ENCODE measurements at regions not wholly inside any gene's neighbourhood (a gene's known extent, or its start where the extent isn't known, plus 50 kb on each side); places are given as distances from the start of the nearest gene placed in this dataset.

- H3K36me3 ChIP-seq (ENCODE audit: control insufficient read depth, insufficient read depth, low read length): no peaks in the 10 kb centered on the region
- TF ChIP-seq, protein P1, sequence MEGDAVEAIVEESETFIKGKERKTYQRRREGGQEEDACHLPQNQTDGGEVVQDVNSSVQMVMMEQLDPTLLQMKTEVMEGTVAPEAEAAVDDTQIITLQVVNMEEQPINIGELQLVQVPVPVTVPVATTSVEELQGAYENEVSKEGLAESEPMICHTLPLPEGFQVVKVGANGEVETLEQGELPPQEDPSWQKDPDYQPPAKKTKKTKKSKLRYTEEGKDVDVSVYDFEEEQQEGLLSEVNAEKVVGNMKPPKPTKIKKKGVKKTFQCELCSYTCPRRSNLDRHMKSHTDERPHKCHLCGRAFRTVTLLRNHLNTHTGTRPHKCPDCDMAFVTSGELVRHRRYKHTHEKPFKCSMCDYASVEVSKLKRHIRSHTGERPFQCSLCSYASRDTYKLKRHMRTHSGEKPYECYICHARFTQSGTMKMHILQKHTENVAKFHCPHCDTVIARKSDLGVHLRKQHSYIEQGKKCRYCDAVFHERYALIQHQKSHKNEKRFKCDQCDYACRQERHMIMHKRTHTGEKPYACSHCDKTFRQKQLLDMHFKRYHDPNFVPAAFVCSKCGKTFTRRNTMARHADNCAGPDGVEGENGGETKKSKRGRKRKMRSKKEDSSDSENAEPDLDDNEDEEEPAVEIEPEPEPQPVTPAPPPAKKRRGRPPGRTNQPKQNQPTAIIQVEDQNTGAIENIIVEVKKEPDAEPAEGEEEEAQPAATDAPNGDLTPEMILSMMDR (IDR thresholded peaks at IDR 0.05; ENCODE audit: insufficient read depth, low read length, poor library complexity, severe bottlenecking): no peak
- DNase-seq (ENCODE audit: low read depth): no peak
- no peak overlapping the region for H3K4me3 ChIP-seq (ENCODE audit: low read depth, low read length)
- H3K27me3 ChIP-seq (ENCODE audit: control insufficient read depth, insufficient read depth, low read length): peaks cover 13% of the 10 kb centered on the region
Measured at GRCh38 chr10:71081912-71082311, 130.5 kb upstream of the UNC5B start.

DNA sequence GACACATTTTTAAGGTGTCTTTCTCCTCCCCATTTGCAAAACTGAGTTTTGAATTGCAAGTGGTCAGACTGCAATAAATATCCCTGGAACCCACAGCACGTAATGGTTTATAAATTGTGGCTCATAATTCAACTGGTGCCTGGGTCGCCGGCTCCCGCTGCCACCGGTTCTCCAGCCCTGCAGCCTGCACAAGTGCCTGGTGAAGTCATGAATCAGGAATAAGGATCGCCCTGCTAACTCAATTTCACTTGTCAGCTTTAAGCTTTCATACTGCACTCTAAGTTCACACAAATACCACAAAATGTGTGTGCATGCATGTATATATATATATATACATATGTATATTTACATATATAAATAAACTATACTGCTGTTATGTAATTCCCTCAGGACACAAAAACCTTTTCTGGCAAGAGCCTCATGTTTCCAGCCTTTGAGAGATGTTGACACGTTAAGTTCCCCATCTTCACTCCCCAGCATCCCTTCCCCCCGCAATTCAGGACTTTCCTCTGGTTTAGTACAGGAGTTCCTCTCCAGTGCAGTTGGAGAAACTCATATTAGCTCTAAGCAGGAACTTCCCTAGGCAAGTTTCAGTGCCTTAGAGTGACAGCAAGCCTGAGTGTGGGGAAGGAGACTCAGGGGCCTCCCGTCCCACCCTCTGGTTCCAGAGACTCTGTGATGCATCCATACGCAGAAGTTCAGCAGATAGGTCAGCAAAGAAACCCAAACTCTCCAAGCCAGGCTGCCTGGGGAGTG is 129.2 kb upstream of the UNC5B start:
- H3K27me3 ChIP-seq (ENCODE audit: control insufficient read depth, insufficient read depth, low read length): peaks cover 8% of the 10 kb centered on the region
- no peak overlapping the region for H3K4me3 ChIP-seq (ENCODE audit: low read depth, low read length)
- TF ChIP-seq, protein P1 (IDR thresholded peaks at IDR 0.05; ENCODE audit: insufficient read depth, low read length, poor library complexity, severe bottlenecking): no peak
- DNase-seq (ENCODE audit: low read depth): no peak
- H3K36me3 ChIP-seq (ENCODE audit: control insufficient read depth, insufficient read depth, low read length): no peaks in the 10 kb centered on the region

DNA sequence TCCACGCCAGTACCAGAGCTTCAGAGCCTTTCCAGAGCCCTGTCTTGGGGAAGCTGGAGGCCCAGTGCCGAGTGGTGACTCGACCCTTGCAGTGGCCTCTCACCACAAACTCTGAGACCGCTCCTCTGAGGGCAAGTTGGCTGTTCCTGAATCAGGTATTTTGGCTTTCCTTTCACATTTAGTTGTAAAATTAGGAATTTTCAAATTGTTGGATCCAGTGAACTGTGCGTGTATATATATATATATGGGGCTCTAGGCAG is 128.7 kb upstream of the UNC5B start:
- TF ChIP-seq, protein P1 (IDR thresholded peaks at IDR 0.05; ENCODE audit: insufficient read depth, low read length, poor library complexity, severe bottlenecking): no peak
- no peaks in the 10 kb centered on the region for H3K36me3 ChIP-seq (ENCODE audit: control insufficient read depth, insufficient read depth, low read length)
- peaks cover 8% of the 10 kb centered on the region for H3K27me3 ChIP-seq (ENCODE audit: control insufficient read depth, insufficient read depth, low read length)
- no peak overlapping the region for H3K4me3 ChIP-seq (ENCODE audit: low read depth, low read length)
- DNase-seq (ENCODE audit: low read depth): no peak

DNA sequence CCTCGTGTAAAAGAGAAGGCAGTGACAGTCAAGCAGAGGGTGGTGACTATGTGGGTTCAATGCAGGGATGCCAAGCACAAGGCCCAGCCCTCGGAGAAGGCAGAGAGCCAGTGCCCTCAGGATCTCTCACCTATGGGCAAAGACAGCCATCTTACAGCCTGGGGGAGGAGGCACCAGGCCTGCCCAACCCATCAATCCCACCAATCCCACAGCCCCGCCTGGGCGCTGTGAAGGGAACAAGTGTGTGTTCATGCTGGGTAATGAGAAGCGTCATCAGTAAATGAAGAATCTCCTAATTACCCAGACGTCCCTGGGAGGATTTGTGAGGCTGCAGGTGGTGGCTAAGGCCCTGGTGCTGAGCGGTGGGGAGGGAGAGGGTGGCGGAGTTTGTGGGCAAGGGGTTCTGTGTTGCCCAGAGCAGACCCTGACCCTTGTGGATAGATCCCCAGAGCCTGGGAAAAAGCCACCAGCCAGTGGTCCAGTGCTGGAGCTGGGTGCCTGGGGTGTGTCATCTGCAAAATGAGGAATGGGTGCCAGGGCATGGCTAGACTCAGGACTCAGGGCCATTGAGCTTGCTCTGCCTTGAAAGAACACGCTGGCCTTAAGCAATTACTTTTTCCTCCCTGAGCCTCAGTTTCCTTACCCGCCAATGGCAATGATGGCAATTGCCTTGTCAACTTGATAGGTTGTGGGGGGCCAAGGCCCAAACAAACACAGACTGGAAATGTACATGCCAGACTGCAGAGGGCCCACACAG is 128.1 kb upstream of the UNC5B start:
- Histone ChIP-seq H3K4me3 (ENCODE audit: low read depth, low read length) (no peak overlapping the region), H3K27me3 (ENCODE audit: control insufficient read depth, insufficient read depth, low read length) (peaks cover 8% of the 10 kb centered on the region), H3K36me3 (ENCODE audit: control insufficient read depth, insufficient read depth, low read length) (no peaks in the 10 kb centered on the region)
- TF ChIP-seq, protein P1 (IDR thresholded peaks at IDR 0.05; ENCODE audit: insufficient read depth, low read length, poor library complexity, severe bottlenecking): no peak
- no peak for DNase-seq (ENCODE audit: low read depth)

DNA sequence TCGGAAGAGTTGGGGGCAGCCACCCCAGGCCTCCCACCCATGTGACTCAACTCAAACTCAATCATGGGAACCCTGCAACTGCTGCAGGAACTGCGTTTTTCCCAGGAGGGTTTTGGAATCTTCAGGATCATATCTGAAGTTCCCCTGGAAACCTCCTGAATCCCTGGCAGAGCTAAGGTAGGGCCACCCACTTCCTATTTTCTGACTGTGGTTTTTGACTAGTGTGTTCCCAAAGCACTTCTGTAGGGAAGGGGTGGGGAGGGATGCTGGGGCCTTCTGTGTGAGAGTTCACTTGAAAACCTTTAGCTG is 127.6 kb upstream of the UNC5B start:
- Histone ChIP-seq H3K27me3 (ENCODE audit: control insufficient read depth, insufficient read depth, low read length) (peaks cover 7% of the 10 kb centered on the region), H3K4me3 (ENCODE audit: low read depth, low read length) (no peak overlapping the region), H3K36me3 (ENCODE audit: control insufficient read depth, insufficient read depth, low read length) (no peaks in the 10 kb centered on the region)
- TF ChIP-seq, protein P1 (IDR thresholded peaks at IDR 0.05; ENCODE audit: insufficient read depth, low read length, poor library complexity, severe bottlenecking): no peak
- no peak for DNase-seq (ENCODE audit: low read depth)

Data from kidney epithelial cell (primary cell).